ENCODE measurements at regions not wholly inside any gene's neighbourhood (a gene's known extent, or its start where the extent isn't known, plus 50 kb on each side); places are given as distances from the start of the nearest gene placed in this dataset.

- TF ChIP-seq, protein P1, sequence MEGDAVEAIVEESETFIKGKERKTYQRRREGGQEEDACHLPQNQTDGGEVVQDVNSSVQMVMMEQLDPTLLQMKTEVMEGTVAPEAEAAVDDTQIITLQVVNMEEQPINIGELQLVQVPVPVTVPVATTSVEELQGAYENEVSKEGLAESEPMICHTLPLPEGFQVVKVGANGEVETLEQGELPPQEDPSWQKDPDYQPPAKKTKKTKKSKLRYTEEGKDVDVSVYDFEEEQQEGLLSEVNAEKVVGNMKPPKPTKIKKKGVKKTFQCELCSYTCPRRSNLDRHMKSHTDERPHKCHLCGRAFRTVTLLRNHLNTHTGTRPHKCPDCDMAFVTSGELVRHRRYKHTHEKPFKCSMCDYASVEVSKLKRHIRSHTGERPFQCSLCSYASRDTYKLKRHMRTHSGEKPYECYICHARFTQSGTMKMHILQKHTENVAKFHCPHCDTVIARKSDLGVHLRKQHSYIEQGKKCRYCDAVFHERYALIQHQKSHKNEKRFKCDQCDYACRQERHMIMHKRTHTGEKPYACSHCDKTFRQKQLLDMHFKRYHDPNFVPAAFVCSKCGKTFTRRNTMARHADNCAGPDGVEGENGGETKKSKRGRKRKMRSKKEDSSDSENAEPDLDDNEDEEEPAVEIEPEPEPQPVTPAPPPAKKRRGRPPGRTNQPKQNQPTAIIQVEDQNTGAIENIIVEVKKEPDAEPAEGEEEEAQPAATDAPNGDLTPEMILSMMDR (conservative IDR thresholded peaks at IDR 0.05; ENCODE audit: low read depth, low read length) = no peak
- no peak for TF ChIP-seq EZH2phosphoT487 (IDR thresholded peaks at IDR 0.05; ENCODE audit: borderline replicate concordance, low read length)
- TF ChIP-seq EZH2 (IDR thresholded peaks at IDR 0.05; ENCODE audit: low read length, unreplicated experiment) = no peak
Measured at GRCh38 chr2:120972286-120972685, 236.6 kb downstream of the GLI2 start.

All from PC-3 (cell line).